Stomach (tissue), 8 donors: ENCODE measurements at regions not wholly inside any gene's neighbourhood (a gene's known extent, or its start where the extent isn't known, plus 50 kb on each side); places are given as distances from the start of the nearest gene placed in this dataset.
A peak's percentile ranks its signal among the peaks of the same experiment; 100 is the strongest.

Experiments
- DNase-seq, 2 donors: peaks; one replicate each; pipeline versions ENCODE4 v3.0.0 to v3.0.0-alpha.2; 2013 to 2019
- H3K27ac ChIP-seq, 5 donors: fragments of 200-600 bp in 4 of 5; sonication (generic) in 4 of 5; one replicate each; pipeline ENCODE4 v1.5.1; 2013 to 2019; ENCODE audit warnings: mild to moderate bottlenecking in 1 of 5, moderate library complexity in 1 of 5
- H3K27me3 ChIP-seq, 3 donors: fragments of 200-600 bp; sonication (generic); one replicate each; pipeline ENCODE4 v1.5.1; 2017 to 2019; ENCODE audit warnings: mixed run types in 1 of 3
- H3K36me3 ChIP-seq, 4 donors: fragments of 200-600 bp; sonication (generic); 1 replicate in 3 of 4; 2 replicates in 1 of 4; pipeline ENCODE4 v1.5.1; 2016 to 2019
- H3K4me1 ChIP-seq, 4 donors: fragments of 200-600 bp; sonication (generic); one replicate each; pipeline ENCODE4 v1.5.1; 2016 to 2019
- H3K4me3 ChIP-seq, 4 donors: fragments of 200-600 bp; sonication (generic) in 3 of 4; one replicate each; pipeline ENCODE4 v1.5.1; 2016 to 2019; ENCODE audit warnings: mild to moderate bottlenecking in 1 of 4
- H3K9me3 ChIP-seq, 4 donors: fragments of 200-600 bp; sonication (generic); one replicate each; pipeline ENCODE4 v1.5.1; 2016 to 2019
- CTCF ChIP-seq, 7 experiments: fragments of 450-650 bp in 4 of 7; fragments of 200-600 bp in 3 of 7; sonication (generic) in 3 of 7; IDR thresholded peaks; one replicate each; pipeline ENCODE4 v1.5.1; 2016 to 2019; ENCODE audit warnings: antibody characterized with exemption in 7 of 7, control low read depth in 2 of 7, mild to moderate bottlenecking in 1 of 7
- EP300 ChIP-seq: sonication (generic); formaldehyde crosslinking; IDR thresholded peaks from one replicate; pipeline ENCODE4 v1.6.1; 2017; ENCODE audit warnings: antibody characterized with exemption
- POLR2A ChIP-seq, 4 donors: fragments of 450-650 bp; IDR thresholded peaks; one replicate each; pipeline ENCODE4 v1.6.1; 2016; ENCODE audit warnings: antibody characterized with exemption in 4 of 4, control low read depth in 2 of 4, mild to moderate bottlenecking in 1 of 4, moderate library complexity in 1 of 4
- POLR2AphosphoS5 ChIP-seq, 3 donors: sonication (generic); formaldehyde crosslinking; IDR thresholded peaks; one replicate each; pipeline ENCODE4 v1.6.1; 2016; ENCODE audit warnings: antibody characterized with exemption in 3 of 3
- WGBS, 5 donors: extraction: QIAGEN DNeasy Blood & Tissue Kit in 3 of 5; methylation state at CpG; one replicate each; pipeline versions ENCODE4 v1.1.5 to v1.1.7; 2013 to 2018; 5-methylcytosine and 5-hydroxymethylcytosine counted together
- intact Hi-C: fragments of 100-400 bp; cut with DNase I; formaldehyde crosslinking; loops from one replicate; pipeline ENCODE4 v1.15.1; 2023; ENCODE audit warnings: low total_unique reads
- donor health status: healthy with polysubstance abuse.
- donor health status: Bipolar disorder and iron deficiency.
- donor health status: healthy.

- TF ChIP-seq POLR2AphosphoS5 (IDR thresholded peaks at IDR 0.05) (no peak), CTCF (IDR thresholded peaks at IDR 0.05) (no peak), POLR2A (IDR thresholded peaks at IDR 0.05) (no peak), EP300 (no peak)
- Histone ChIP-seq H3K4me3 (no peak overlapping the region), H3K9me3 (no peaks in the 10 kb centered on the region), H3K4me1 (no peaks in the 10 kb centered on the region), H3K36me3 (no peaks in the 10 kb centered on the region), H3K27me3 (peaks cover 0 to 51% (median 16%) of the 10 kb centered on the region in 3 donors), H3K27ac (no peak overlapping the region)
- 74 to 80% (median 77%) methylated on average over 22 to 29 of the region's 29 CpGs for WGBS, 5 donors
- intact Hi-C loops, result no loop called here
- no peak for DNase-seq
These were observed 53.7 kb upstream of the CFAP46 start for GRCh38 chr10:132995909-132996602.

- Histone ChIP-seq H3K4me1 (no peaks in the 10 kb centered on the region), H3K4me3 (peak overlapping the region in 3 of 4 donors; percentile 29 to 38 (median 34)), H3K27ac (no peak overlapping the region), H3K27me3 (peaks cover 0 to 55% (median 16%) of the 10 kb centered on the region in 3 donors), H3K9me3 (no peaks in the 10 kb centered on the region), H3K36me3 (no peaks in the 10 kb centered on the region)
- no peak for TF ChIP-seq POLR2A (IDR thresholded peaks at IDR 0.05)
- TF ChIP-seq CTCF (IDR thresholded peaks at IDR 0.05), result no peak
- no peak for TF ChIP-seq EP300
- 68 to 83% (median 81%) methylated on average over 14 to 15 of the region's 15 CpGs for WGBS, 5 donors
- DNase-seq, result no peak
- intact Hi-C loops, result no loop called here
These were observed 52.4 kb upstream of the CFAP46 start for GRCh38 chr10:132994811-132995210.

GRCh38 chr10:132994185-132994796 lies 51.9 kb upstream of the CFAP46 start:
- no peaks in the 10 kb centered on the region for H3K9me3 ChIP-seq
- no peaks in the 10 kb centered on the region for H3K36me3 ChIP-seq
- TF ChIP-seq CTCF (IDR thresholded peaks at IDR 0.05) (no peak), POLR2A (IDR thresholded peaks at IDR 0.05) (no peak), EP300 (no peak), POLR2AphosphoS5 (IDR thresholded peaks at IDR 0.05) (no peak)
- intact Hi-C loops, result no loop called here
- H3K4me3 ChIP-seq, result peak overlapping the region; percentile 22 to 38 (median 32)
- WGBS, 5 donors, result 46 to 55% (median 51%) methylated on average over 29 to 34 of the region's 34 CpGs
- H3K27ac ChIP-seq, result no peak overlapping the region
- DNase-seq, result peak in 1 of 2 donors; percentile 37
- H3K4me1 ChIP-seq, result no peaks in the 10 kb centered on the region
- H3K27me3 ChIP-seq, result peaks cover 0 to 55% (median 16%) of the 10 kb centered on the region in 3 donors

GRCh38 chr10:132993271-132994184 lies 51.2 kb upstream of the CFAP46 start:
- intact Hi-C loops, result no loop called here
- TF ChIP-seq POLR2AphosphoS5 (IDR thresholded peaks at IDR 0.05) (no peak), POLR2A (IDR thresholded peaks at IDR 0.05) (no peak), CTCF (IDR thresholded peaks at IDR 0.05) (no peak), EP300 (no peak)
- DNase-seq, result no peak
- Histone ChIP-seq H3K36me3 (no peaks in the 10 kb centered on the region), H3K9me3 (no peaks in the 10 kb centered on the region), H3K27ac (no peak overlapping the region), H3K4me3 (peak overlapping the region in 1 of 4 donors; percentile 34), H3K4me1 (no peaks in the 10 kb centered on the region), H3K27me3 (peaks cover 0 to 55% (median 16%) of the 10 kb centered on the region in 3 donors)
- 90 to 93% (median 91%) methylated on average over 31 to 43 of the region's 43 CpGs for WGBS, 5 donors
